Neuron (in vitro differentiated cells): ENCODE measurements at regions not wholly inside any gene's neighbourhood (a gene's known extent, or its start where the extent isn't known, plus 50 kb on each side); places are given as distances from the start of the nearest gene placed in this dataset.

Source experiments
- H2AFZ ChIP-seq: one replicate; pipeline ENCODE4 v1.6.1; 2013; ENCODE audit warnings: low read depth, mild to moderate bottlenecking, inconsistent platforms, low read length, moderate library complexity
- H3K27me3 ChIP-seq: one replicate; pipeline ENCODE4 v1.6.1; 2013; ENCODE audit warnings: low read length; ENCODE audit not compliant: insufficient read depth
- H3K36me3 ChIP-seq: one replicate; pipeline ENCODE4 v1.6.1; 2013; ENCODE audit warnings: low read length; ENCODE audit not compliant: insufficient read depth
- H3K4me1 ChIP-seq: one replicate; pipeline ENCODE4 v1.6.1; 2013; ENCODE audit warnings: low read length; ENCODE audit not compliant: insufficient read depth
- H3K4me3 ChIP-seq: 2 replicates; pipeline ENCODE4 v1.5.1; 2013; ENCODE audit warnings: mild to moderate bottlenecking, low read length, moderate library complexity
- H3K9me3 ChIP-seq: one replicate; pipeline ENCODE4 v1.6.1; 2013; ENCODE audit warnings: low read length

DNA sequence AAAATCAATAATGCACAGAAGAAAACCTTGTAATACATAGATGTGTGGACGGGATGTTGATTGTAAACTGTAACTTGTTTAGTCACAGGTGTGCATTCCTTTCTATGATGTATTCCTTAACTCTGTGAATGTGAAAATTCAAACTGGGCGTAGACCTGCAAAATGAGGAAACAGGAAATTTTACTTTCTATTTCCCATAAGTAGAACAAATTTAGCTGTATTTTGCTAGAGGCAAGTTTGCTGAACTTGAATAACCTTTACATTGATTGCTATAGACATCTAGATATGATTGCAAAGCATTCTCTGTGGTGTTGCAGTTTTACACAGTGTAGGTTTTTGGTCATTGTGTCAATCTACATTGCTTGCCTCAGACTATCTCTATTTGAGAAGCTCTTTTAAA is 368.4 kb upstream of the MAN1A1 start:
- Histone ChIP-seq H2AFZ (no peak overlapping the region), H3K4me1 (no peaks in the 10 kb centered on the region), H3K27me3 (no peaks in the 10 kb centered on the region), H3K36me3 (no peaks in the 10 kb centered on the region), H3K4me3 (no peak overlapping the region), H3K9me3 (no peaks in the 10 kb centered on the region)

DNA sequence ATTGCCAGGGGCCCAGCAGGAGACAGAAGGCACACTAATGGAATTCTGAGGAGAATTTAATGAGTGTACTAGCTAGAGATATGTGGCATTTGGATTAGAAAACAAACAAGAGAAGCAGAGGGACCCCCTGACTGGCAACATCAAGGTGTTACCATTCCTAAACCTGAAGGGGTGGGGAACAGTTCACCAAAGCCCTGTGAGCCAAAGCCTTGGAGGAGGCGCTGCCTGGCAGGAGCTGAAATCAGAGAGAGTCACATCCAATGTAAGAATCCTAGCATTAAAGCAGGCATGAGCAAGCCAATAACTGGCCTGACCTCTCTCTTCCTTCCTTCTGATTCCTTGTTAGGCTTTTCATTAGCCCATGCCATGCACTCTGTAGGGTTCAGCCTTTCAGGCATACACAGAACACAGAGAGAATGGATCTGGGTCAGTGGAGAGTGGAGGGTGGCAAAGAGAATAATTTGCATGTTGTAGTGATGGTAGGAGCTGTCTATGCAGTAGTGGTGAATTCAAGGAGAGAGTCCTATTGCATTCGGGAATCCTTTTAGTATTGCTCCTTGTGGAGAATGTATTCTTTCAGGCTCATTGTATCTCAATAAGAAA is 367.2 kb upstream of the MAN1A1 start:
- Histone ChIP-seq H3K9me3 (no peaks in the 10 kb centered on the region), H3K36me3 (no peaks in the 10 kb centered on the region), H3K27me3 (no peaks in the 10 kb centered on the region), H2AFZ (no peak overlapping the region), H3K4me1 (no peaks in the 10 kb centered on the region), H3K4me3 (no peak overlapping the region)

DNA sequence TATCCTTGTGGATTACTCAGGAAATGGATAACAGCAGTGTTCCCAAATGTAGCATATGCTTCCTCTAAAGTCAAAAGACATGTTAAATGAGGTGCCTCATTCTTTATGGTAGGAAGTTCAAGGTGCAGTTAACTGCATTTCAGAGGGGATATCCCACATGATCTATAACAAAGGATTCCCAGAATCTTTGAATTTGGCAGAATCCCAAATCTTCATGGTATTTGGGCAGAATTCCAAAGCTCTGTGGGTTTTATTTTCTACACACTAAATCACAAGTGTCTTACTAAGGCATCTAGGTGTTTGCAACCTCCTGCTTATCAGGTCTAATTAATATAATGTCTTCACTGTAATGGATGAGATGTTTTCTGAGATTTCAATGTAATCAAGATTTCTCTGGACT is 364.3 kb upstream of the MAN1A1 start:
- no peaks in the 10 kb centered on the region for H3K36me3 ChIP-seq
- H2AFZ ChIP-seq: no peak overlapping the region
- H3K4me1 ChIP-seq: no peaks in the 10 kb centered on the region
- H3K27me3 ChIP-seq: no peaks in the 10 kb centered on the region
- H3K4me3 ChIP-seq: no peak overlapping the region
- H3K9me3 ChIP-seq: no peaks in the 10 kb centered on the region

DNA sequence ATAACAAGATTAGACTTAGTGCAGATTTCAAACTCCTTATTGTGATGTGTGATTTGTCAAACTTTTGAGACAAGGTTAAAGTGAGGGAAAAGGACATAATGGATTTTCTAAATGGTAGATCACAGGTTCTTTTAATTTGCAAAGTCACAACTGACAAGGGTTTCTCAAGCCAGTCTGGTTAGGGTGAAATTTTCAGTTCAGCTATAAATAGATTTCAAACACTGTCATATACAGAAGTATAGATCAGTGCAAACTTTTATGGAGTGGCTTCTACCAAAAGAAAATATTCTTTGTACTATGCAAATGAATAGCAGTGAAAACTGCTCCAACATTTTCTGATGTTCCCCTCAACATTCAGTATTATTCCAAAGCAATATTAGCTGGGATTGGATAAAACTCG is 337.1 kb upstream of the MAN1A1 start:
- H3K4me1 ChIP-seq: no peaks in the 10 kb centered on the region
- H2AFZ ChIP-seq: no peak overlapping the region
- no peaks in the 10 kb centered on the region for H3K27me3 ChIP-seq
- H3K36me3 ChIP-seq: no peaks in the 10 kb centered on the region
- H3K4me3 ChIP-seq: no peak overlapping the region
- no peaks in the 10 kb centered on the region for H3K9me3 ChIP-seq

DNA sequence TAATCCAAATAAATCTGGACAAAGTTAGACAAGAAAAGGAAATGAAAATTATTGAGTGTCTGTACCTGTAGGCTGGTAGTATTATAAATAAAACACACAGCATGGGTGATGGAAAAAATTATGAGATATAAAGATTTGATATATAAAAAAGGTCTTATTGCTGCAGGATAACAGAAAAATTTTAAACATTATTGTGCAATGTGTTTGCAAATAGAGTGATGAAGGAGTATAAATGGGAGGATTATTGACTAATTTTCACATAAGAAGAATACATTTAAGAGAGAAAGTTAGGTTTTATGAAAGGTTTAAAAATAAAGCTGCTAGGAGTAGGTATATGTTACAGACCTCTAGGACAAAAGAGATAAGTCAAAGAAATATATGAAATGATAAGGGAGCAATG is 336.7 kb upstream of the MAN1A1 start:
- H3K36me3 ChIP-seq: no peaks in the 10 kb centered on the region
- no peaks in the 10 kb centered on the region for H3K4me1 ChIP-seq
- no peak overlapping the region for H3K4me3 ChIP-seq
- H3K27me3 ChIP-seq: no peaks in the 10 kb centered on the region
- no peak overlapping the region for H2AFZ ChIP-seq
- no peaks in the 10 kb centered on the region for H3K9me3 ChIP-seq

DNA sequence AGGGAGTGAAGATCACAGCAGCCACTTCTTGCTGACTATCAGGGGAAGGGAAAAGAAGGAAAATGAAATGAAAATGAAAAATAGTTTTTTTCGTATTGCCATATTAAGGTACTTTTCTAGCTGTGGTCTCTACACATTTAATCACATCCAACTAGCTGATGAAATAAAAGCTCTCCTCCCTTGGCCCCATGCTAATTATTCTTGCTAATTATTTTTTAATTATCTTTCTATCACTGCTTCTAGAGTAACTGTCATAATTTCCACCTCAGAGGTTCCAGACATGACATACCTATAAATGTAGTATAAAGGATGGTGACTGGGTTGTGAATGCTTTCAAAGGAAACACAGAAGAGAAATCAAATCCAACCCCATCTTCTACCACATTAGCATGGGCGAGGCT is 334.1 kb upstream of the MAN1A1 start:
- no peak overlapping the region for H2AFZ ChIP-seq
- H3K9me3 ChIP-seq: no peaks in the 10 kb centered on the region
- H3K4me1 ChIP-seq: no peaks in the 10 kb centered on the region
- no peaks in the 10 kb centered on the region for H3K36me3 ChIP-seq
- no peak overlapping the region for H3K4me3 ChIP-seq
- H3K27me3 ChIP-seq: no peaks in the 10 kb centered on the region

GRCh38 chr6:119683031-119683430 is 333.5 kb upstream of the MAN1A1 start:
- H3K36me3 ChIP-seq: no peaks in the 10 kb centered on the region
- H3K4me1 ChIP-seq: no peaks in the 10 kb centered on the region
- no peak overlapping the region for H2AFZ ChIP-seq
- H3K4me3 ChIP-seq: no peak overlapping the region
- H3K27me3 ChIP-seq: no peaks in the 10 kb centered on the region
- H3K9me3 ChIP-seq: no peaks in the 10 kb centered on the region

- Histone ChIP-seq H3K27me3 (no peaks in the 10 kb centered on the region), H3K4me1 (no peaks in the 10 kb centered on the region), H3K9me3 (no peaks in the 10 kb centered on the region), H2AFZ (no peak overlapping the region), H3K4me3 (no peak overlapping the region), H3K36me3 (no peaks in the 10 kb centered on the region)
Measured at GRCh38 chr6:119678961-119679360, 329.4 kb upstream of the MAN1A1 start.

- Histone ChIP-seq H3K36me3 (no peaks in the 10 kb centered on the region), H3K27me3 (no peaks in the 10 kb centered on the region), H3K4me3 (no peak overlapping the region)
Measured at GRCh38 chr6:119677384-119677783, 327.8 kb upstream of the MAN1A1 start.

GRCh38 chr6:119676961-119677360 is 327.4 kb upstream of the MAN1A1 start:
- H3K4me1 ChIP-seq: peaks cover 7% of the 10 kb centered on the region
- no peaks in the 10 kb centered on the region for H3K36me3 ChIP-seq
- no peak overlapping the region for H2AFZ ChIP-seq
- no peaks in the 10 kb centered on the region for H3K27me3 ChIP-seq
- H3K9me3 ChIP-seq: no peaks in the 10 kb centered on the region
- H3K4me3 ChIP-seq: no peak overlapping the region

More at GRCh38 chr6:119677384-119677783, 327.8 kb upstream of the MAN1A1 start:
- Histone ChIP-seq H2AFZ (no peak overlapping the region), H3K4me1 (peaks cover 6% of the 10 kb centered on the region), H3K9me3 (no peaks in the 10 kb centered on the region)

- H2AFZ ChIP-seq: no peak overlapping the region
Measured at GRCh38 chr6:119676230-119676629, 326.7 kb upstream of the MAN1A1 start.

DNA sequence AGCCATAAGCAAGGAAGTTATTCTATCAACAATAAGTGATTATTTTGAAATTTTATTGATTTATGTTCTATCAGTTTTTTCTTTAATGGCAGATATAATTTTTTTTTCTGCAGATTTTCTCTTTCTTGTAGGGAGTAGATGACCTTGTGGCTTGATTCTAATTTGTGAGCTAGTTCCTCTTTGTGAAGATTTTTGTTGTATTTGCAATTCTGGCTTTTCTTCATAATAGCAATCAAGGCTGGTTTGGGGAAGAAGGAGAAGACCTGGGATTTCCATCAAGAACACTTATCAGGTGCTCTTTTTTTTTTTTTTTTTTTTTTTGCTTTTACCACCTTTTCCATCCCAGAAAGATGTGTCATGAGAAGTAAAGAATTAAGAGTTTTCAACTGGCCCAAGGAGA is 324.2 kb upstream of the MAN1A1 start:
- H3K4me1 ChIP-seq: peaks cover 7% of the 10 kb centered on the region
- H3K36me3 ChIP-seq: no peaks in the 10 kb centered on the region
- no peak overlapping the region for H2AFZ ChIP-seq
- H3K27me3 ChIP-seq: no peaks in the 10 kb centered on the region
- H3K9me3 ChIP-seq: no peaks in the 10 kb centered on the region
- no peak overlapping the region for H3K4me3 ChIP-seq

More at GRCh38 chr6:119676230-119676629, 326.7 kb upstream of the MAN1A1 start:
- Histone ChIP-seq H3K4me3 (no peak overlapping the region), H3K27me3 (no peaks in the 10 kb centered on the region), H3K36me3 (no peaks in the 10 kb centered on the region), H3K4me1 (peaks cover 7% of the 10 kb centered on the region), H3K9me3 (no peaks in the 10 kb centered on the region)

- Histone ChIP-seq H3K4me3 (no peak overlapping the region), H3K4me1 (peaks cover 7% of the 10 kb centered on the region), H3K36me3 (no peaks in the 10 kb centered on the region), H3K27me3 (no peaks in the 10 kb centered on the region), H2AFZ (no peak overlapping the region), H3K9me3 (no peaks in the 10 kb centered on the region)
Measured at GRCh38 chr6:119672725-119673124, 323.2 kb upstream of the MAN1A1 start.

DNA sequence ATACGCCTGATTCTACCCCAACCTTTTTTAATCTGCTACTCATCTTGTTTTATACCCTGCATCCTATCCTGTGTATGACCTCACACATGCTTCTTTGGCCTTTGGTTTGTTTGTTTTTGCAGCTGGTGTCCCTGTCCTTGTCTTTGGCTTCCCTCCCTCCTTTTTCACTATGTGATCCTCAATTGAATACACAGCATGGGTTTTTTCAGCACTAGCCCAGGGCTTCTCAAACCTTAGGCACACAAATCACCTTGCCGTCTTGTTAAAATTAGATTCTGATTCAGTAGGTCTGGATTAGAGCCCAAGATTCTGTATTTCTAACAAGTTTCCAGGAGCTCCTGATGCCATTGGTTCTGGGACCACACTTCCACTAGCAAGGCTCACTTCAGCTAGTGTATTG is 321.5 kb upstream of the MAN1A1 start:
- Histone ChIP-seq H2AFZ (no peak overlapping the region), H3K4me3 (no peak overlapping the region), H3K9me3 (no peaks in the 10 kb centered on the region), H3K4me1 (peaks cover 7% of the 10 kb centered on the region), H3K36me3 (no peaks in the 10 kb centered on the region), H3K27me3 (no peaks in the 10 kb centered on the region)
